Superior temporal gyrus (tissue), 1 donor: ENCODE measurements at regions not wholly inside any gene's neighbourhood (a gene's known extent, or its start where the extent isn't known, plus 50 kb on each side); places are given as distances from the start of the nearest gene placed in this dataset.
"Not testable (repeated sequence)": the region's sequence is repeated elsewhere in the genome, so short reads cannot be mapped to it uniquely, and the experiment has no call there.

Experiments
- DNase-seq: peaks from one replicate; pipeline ENCODE4 v3.0.0-alpha.2; 2016; ENCODE audit errors: extremely low spot score

DNA sequence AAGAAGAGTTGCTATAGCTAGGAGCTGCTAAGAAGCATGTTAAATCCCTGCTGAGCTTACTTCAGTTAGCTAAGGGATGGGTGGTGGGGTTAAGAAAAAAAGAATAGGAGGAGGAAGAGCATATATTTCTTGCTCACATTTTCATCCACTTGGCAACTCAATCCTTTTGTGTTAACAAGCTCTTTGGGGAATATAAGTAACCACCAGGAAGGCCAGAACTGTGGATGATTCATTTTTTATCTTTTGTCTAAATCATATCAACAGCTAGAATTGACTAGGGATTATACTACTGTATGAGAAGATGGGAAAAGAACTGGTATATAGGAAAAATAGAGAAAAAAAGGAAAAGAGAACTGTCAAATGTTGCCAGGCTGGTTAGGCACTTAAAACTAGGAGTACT lies 555.3 kb upstream of the ARRDC3 start:
- no peak for DNase-seq

DNA sequence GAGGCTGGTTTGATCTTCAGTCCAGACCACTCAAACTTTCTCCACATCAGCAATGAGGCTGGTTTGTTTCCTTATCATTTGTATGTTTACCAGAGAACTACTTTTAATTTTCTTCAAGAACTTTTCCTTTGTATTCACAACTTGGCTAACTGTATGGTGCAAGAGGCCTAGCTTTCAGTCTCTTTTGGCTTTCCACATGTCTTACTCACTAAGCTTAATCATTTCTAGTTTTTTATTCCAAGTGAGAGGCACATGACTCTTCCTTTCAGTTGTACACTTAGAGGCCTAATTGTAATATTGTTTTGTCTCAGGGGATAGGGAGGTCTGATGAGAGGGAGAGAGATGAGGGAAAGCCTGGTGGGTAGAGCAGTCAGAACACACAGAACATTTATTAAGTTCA lies 554.0 kb upstream of the ARRDC3 start:
- DNase-seq: no peak

DNA sequence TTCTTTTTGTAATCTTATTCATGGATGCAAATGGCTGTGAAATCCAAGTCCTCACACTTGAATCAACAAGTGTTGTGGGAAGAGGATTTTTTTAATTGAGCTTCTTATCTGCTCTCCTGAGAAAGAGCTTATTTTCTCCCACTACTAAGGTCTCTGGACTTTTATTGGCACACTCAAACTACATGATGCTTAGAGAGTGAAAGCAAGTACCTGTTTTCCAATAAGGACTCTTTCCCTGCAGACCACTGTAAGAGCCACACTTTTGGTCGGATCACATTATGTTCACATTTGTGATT lies 546.4 kb upstream of the ARRDC3 start:
- DNase-seq: no peak

DNA sequence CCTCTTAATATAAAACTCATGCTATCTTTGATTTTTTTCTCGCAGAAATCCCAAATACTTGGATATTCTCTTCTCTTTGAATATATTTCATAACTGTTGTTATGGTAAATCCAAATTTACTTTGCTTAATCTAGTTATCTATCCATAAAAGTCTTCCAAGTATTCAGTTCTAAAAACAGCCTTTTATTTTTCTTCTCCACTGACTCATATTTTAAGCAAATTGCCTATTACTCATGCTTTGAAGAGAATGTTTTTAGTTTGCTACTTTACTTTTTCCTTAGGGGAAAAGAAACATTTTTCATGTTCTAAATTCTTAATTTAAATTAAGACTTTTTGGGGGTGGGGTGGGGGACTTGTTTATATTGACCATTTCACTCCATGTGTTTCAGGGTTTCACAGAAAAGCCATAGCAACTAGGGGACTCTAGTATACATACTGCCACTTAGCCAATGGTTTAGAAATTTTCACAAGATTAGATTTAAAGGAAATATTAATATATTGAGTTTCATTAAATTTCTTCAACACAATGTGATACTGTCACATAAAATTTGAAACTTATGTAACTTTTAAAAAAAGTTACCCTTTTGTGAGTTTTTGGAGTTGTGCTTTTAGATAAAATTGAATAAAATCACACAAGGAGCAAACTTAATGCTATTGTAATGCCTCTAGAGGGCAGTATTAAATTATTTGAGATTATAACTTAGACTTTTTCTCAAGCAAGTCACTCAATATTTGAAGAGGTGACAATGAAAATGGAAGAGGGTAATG lies 545.8 kb upstream of the ARRDC3 start:
- DNase-seq: peak; percentile 71

DNA sequence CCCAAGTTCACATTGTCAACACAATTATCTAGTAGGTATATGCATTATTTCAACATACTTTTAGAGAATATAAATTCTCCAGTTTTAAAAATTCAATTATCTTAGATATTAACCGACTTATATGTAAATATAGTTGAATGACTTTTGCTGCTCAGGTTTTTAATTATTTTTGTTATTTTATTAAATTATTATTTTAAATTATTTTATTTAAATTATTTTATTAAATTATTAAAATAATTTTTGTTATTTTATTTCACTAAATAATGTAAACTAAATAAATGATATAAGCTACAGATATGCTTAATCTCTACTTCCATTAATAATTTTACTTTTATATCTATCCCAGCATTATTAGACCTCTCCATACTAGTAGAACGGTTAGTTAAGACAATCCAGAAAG lies 544.3 kb upstream of the ARRDC3 start:
- DNase-seq: no peak

- DNase-seq: no peak
Measured at GRCh38 chr5:91925249-91925648, 542.1 kb upstream of the ARRDC3 start.

- not testable (repeated sequence) for DNase-seq
Measured at GRCh38 chr5:91917037-91917814, 534.1 kb upstream of the ARRDC3 start.

DNA sequence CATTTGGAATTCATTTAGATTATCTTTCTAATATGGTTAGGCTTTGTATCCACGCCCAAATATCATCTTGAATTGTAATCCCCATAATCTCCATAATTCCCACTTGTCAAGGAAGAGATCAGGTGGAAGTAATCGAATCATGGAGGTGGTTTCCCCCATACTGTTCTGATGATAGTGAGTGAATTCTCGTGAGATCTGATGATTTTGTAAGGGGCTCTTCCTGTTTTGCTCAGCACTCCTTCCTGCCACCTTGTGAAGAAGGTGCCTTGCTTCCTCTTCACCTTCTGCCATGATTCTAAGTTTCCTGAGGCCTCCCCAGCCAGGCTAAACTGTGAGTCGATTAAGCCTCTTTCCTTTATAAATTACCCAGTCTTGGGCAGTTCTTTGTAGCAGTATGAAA lies 527.5 kb upstream of the ARRDC3 start:
- no peak for DNase-seq

GRCh38 chr5:91910247-91910646 lies 527.1 kb upstream of the ARRDC3 start:
- no peak for DNase-seq

DNA sequence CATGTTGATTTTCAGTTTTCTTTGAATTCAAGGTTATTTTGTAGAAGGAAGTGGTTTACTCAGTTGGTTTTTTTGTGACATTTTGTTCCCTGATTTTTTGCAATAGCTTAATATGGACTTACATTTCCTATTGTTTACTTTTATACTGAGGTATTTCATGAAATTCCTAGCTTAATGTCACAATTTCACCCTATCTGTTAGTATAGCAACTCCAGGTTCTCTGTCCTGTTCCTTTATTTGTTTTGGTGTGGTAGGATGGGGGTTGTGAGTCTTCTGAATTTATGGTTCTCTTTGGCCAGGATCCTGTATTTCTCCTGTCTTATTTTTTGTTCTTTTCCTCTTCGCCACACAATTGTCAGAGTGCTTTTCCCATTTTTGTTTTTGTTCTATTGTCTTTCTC lies 523.4 kb upstream of the ARRDC3 start:
- DNase-seq: no peak

DNA sequence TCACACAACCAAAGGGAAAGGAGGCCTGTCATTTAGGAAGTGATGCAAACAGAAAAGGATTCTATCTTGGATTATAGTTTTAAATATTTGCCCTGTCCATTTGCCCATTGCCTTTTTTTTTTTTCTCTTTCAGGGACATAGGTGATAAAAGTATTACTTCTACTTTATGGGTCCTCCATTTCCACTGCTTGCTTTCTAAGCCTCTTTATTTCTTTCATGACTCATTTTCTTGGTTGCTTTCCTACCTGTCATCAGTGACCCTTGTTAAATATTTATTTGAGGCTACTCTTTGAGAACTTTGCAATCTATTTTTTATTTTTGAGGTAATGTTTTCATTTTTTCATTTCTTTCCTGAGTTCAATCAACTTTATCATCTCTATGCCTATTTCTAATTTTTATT lies 522.9 kb upstream of the ARRDC3 start:
- DNase-seq: no peak

- no peak for DNase-seq
Measured at GRCh38 chr5:91898898-91899297, 515.8 kb upstream of the ARRDC3 start.

DNA sequence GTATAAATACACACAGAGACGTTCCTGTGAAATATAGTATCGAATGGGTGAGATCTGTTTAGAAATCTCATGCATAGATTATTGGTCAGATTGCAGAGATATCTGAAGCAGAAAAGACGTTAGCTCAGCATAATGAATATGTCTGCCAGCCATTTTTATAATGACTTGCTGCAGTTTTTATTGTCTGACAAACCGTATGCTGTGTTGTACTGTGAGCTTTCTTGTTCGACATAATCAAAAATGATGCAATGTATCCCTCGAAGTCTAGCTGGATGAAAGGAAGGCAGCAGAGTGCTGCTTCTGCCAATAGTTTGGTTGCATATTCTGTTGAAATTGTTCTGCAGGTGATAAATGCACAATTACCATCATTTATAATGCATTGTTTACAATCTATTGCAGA lies 514.9 kb upstream of the ARRDC3 start:
- no peak for DNase-seq

- no peak for DNase-seq
Measured at GRCh38 chr5:91888810-91889209, 505.7 kb upstream of the ARRDC3 start.

DNA sequence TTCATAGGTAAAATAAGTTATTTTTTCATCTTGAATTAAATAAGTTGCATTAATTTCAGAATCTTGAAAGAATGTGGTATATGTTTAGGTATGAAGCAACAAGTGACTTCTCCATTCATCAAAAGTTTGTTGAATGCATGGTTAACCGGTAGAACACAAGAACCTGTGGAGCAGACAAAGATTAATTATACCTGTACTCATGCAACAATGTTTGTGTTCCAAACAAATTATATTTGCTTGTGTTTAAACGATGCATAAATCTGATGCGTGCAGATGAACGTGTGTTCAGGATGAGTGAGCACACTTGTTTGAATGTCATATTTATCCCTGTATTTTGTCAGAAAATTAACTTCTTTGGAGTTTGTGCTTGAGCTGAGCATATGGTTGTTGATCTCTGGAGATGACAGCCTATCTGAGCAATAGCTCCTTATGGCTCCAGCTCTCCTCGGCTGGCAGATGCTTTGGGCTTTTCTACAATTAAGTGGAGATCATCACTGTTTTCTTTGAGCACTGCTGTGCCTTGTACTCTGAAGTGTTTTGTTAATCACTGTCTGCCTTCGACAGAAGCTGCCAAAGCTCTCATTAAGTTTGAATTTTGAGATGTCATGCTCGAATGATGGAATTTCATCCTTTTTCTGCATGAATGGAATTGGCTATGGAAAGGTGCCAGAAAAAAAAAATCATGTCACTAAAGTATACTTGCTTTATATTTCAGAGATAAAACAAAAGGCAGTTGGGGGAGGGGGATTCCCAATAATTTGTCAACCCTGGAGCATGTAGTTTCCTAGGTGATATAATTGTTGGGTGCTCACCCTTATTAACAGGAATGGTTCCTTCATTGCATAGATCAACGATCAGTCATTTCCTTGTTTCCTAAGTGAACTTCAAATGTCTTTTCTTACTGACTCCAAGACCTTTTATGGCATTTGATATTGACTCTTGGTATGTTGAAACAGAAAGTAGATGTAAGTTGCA lies 502.5 kb upstream of the ARRDC3 start:
- DNase-seq: no peak

DNA sequence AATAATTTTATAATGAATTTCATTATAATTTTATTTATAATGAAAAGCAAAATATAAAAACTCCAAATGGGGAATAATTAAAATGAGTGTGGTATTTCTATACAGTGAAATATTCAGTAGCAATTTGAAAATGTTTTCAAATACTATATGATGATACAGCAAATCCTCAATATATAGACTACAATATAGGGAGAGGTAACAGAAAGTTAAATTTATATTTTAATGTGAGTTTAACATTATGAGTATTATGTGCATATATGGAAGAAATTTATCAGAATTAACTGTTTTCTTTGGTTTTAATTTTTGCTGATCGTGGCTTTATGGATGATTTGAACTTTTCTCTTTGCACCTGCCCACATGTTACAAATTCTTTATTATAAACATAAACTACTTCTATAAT lies 500.9 kb upstream of the ARRDC3 start:
- no peak for DNase-seq

- DNase-seq: no peak
Measured at GRCh38 chr5:91875196-91875779, 492.2 kb upstream of the ARRDC3 start.

GRCh38 chr5:91867799-91868198 lies 484.7 kb upstream of the ARRDC3 start:
- no peak for DNase-seq

GRCh38 chr5:91865915-91866314 lies 482.8 kb upstream of the ARRDC3 start:
- no peak for DNase-seq

DNA sequence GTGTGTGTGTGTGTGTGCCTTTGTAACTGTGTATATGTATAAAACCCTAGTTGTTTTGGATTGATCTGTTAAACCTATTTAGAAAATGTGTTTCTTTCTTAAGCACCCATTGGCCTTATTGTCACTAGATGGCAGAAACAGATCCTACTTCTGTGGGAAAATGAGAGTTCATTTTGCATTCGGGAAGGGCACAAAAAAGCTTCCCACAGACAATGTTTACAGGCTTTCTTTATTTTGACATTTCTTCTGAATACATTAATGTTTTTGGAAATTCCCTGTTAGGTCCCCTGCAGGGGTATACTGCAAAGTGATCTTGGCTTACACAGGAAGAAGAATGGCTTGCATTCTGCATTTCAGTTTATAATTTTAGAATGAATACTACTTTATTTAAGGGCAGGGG lies 481.8 kb upstream of the ARRDC3 start:
- DNase-seq: no peak

GRCh38 chr5:91851670-91852069 lies 468.6 kb upstream of the ARRDC3 start:
- no peak for DNase-seq

GRCh38 chr5:91850031-91850430 lies 466.9 kb upstream of the ARRDC3 start:
- no peak for DNase-seq
